ENCODE measurements at regions not wholly inside any gene's neighbourhood (a gene's known extent, or its start where the extent isn't known, plus 50 kb on each side); places are given as distances from the start of the nearest gene placed in this dataset.

GRCh38 chr5:74052441-74053221 lies 426.6 kb downstream of the ARHGEF28 start:
- no peak for DNase-seq (ENCODE audit: low spot score)
- Histone ChIP-seq H3K27ac (ENCODE audit: low read depth, low read length, poor library complexity, severe bottlenecking) (no peak overlapping the region), H3K36me3 (ENCODE audit: insufficient read depth, low read length, poor library complexity, severe bottlenecking) (no peaks in the 10 kb centered on the region), H3K4me3 (ENCODE audit: low read depth, low read length, poor library complexity, severe bottlenecking) (no peak overlapping the region), H3K9me3 (ENCODE audit: low read depth, low read length, poor library complexity, severe bottlenecking) (no peaks in the 10 kb centered on the region), H3K27me3 (replicated peaks; ENCODE audit: insufficient read depth, low read depth, low read length, poor library complexity) (peaks cover 87% of the 10 kb centered on the region), H3K4me1 (ENCODE audit: insufficient read depth, low read length, poor library complexity, severe bottlenecking) (no peaks in the 10 kb centered on the region)
- no peak for TF ChIP-seq EZH2 (IDR thresholded peaks at IDR 0.05; ENCODE audit: borderline replicate concordance, low read depth, low read length, poor library complexity, severe bottlenecking)
- TF ChIP-seq CTCF (conservative IDR thresholded peaks at IDR 0.05; ENCODE audit: low read depth, low read length) = no peak
- ChIA-PET CTCF (no interaction called here), POLR2A (ENCODE audit: low non-redundant PET) (no interaction called here)
- BruUV-seq (replicated peaks) = no TSS peak
- intact Hi-C loops (cut with micrococcal nuclease; ENCODE audit: unreplicated experiment) = no loop called here

DNA sequence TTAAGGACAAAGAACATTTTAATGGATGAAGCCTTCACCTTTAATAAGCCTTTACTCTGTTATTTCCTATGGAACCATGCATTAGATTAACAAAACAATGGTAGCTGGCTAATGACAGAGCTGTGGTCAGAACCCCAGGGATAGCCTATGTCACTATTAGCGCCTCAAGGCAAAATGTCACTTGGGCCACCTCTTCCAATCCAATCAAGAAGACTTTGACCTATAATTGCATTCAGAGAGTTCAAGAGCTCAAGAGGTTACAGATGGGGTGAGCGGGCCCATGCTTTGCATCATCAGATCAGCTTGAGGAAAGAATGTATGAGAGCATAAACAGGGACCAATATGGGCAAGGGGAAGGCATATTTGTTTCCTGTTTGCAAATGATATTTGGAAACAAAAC lies 425.1 kb downstream of the ARHGEF28 start:
- POLR2A ChIA-PET (ENCODE audit: low non-redundant PET) = no interaction called here
- no TSS peak for BruUV-seq (replicated peaks)
- CTCF ChIA-PET = no interaction called here

DNA sequence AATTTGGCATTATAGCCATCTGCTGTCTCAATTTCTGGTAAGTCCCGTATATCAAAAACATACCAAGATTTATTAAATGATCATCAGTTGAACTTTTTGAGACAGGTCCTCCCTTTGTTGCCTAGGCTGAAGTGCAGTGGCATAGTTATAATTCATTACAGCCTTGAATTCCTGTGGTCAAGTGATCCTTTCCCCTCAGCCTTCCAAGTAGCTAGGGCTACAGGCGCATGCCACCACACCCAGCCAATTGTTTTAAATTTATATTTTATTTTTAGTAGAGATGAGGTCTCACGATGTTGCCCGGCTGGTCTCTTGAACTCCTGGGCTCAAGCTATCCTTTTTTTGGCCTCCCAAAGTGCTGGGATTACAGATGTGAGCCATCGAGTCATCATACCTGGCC lies 418.9 kb downstream of the ARHGEF28 start:
- no peak overlapping the region for H3K27ac ChIP-seq (ENCODE audit: low read depth, low read length, poor library complexity, severe bottlenecking)
- ChIA-PET CTCF (no interaction called here), POLR2A (ENCODE audit: low non-redundant PET) (no interaction called here)
- no TSS peak for BruUV-seq (replicated peaks)
- H3K9me3 ChIP-seq (ENCODE audit: low read depth, low read length, poor library complexity, severe bottlenecking) = no peaks in the 10 kb centered on the region
- peaks cover 89% of the 10 kb centered on the region for H3K27me3 ChIP-seq (replicated peaks; ENCODE audit: insufficient read depth, low read depth, low read length, poor library complexity)
- no peak overlapping the region for H3K4me3 ChIP-seq (ENCODE audit: low read depth, low read length, poor library complexity, severe bottlenecking)
- no peak for DNase-seq (ENCODE audit: low spot score)
- TF ChIP-seq EZH2 (IDR thresholded peaks at IDR 0.05; ENCODE audit: borderline replicate concordance, low read depth, low read length, poor library complexity, severe bottlenecking) (no peak), CTCF (conservative IDR thresholded peaks at IDR 0.05; ENCODE audit: low read depth, low read length) (no peak)
- H3K4me1 ChIP-seq (ENCODE audit: insufficient read depth, low read length, poor library complexity, severe bottlenecking) = no peaks in the 10 kb centered on the region
- H3K36me3 ChIP-seq (ENCODE audit: insufficient read depth, low read length, poor library complexity, severe bottlenecking) = no peaks in the 10 kb centered on the region
- intact Hi-C loops (cut with micrococcal nuclease; ENCODE audit: unreplicated experiment) = no loop called here

More for the DNA sequence above, 425.1 kb downstream of the ARHGEF28 start:
- no peak for TF ChIP-seq EZH2 (IDR thresholded peaks at IDR 0.05; ENCODE audit: borderline replicate concordance, low read depth, low read length, poor library complexity, severe bottlenecking)
- TF ChIP-seq CTCF (conservative IDR thresholded peaks at IDR 0.05; ENCODE audit: low read depth, low read length) = no peak
- H3K9me3 ChIP-seq (ENCODE audit: low read depth, low read length, poor library complexity, severe bottlenecking) = no peaks in the 10 kb centered on the region
- H3K27ac ChIP-seq (ENCODE audit: low read depth, low read length, poor library complexity, severe bottlenecking) = no peak overlapping the region
- H3K4me1 ChIP-seq (ENCODE audit: insufficient read depth, low read length, poor library complexity, severe bottlenecking) = no peaks in the 10 kb centered on the region
- intact Hi-C loops (cut with micrococcal nuclease; ENCODE audit: unreplicated experiment) = no loop called here
- no peaks in the 10 kb centered on the region for H3K36me3 ChIP-seq (ENCODE audit: insufficient read depth, low read length, poor library complexity, severe bottlenecking)
- H3K27me3 ChIP-seq (replicated peaks; ENCODE audit: insufficient read depth, low read depth, low read length, poor library complexity) = peaks cover 87% of the 10 kb centered on the region
- no peak for DNase-seq (ENCODE audit: low spot score)
- no peak overlapping the region for H3K4me3 ChIP-seq (ENCODE audit: low read depth, low read length, poor library complexity, severe bottlenecking)
